B cell (primary cell): ENCODE measurements at regions not wholly inside any gene's neighbourhood (a gene's known extent, or its start where the extent isn't known, plus 50 kb on each side); places are given as distances from the start of the nearest gene placed in this dataset.

Experiments used
- CTCF ChIP-seq: fragments of 200-600 bp; IDR thresholded peaks from one replicate; pipeline ENCODE4 v1.8.0; 2022; ENCODE audit warnings: antibody characterized with exemption, mild to moderate bottlenecking
- EZH2 ChIP-seq: IDR thresholded peaks from 2 replicates; pipeline ENCODE4 v1.6.1; 2012; ENCODE audit warnings: borderline replicate concordance, low read depth, mild to moderate bottlenecking, moderate library complexity, low read length; ENCODE audit not compliant: insufficient read depth, poor library complexity, severe bottlenecking

GRCh38 chr1:199791495-199791894 is 236.0 kb upstream of the NR5A2 start:
- TF ChIP-seq CTCF, result no peak
- TF ChIP-seq EZH2, result no peak
